SU-DHL-6 (cell line): ENCODE measurements at regions not wholly inside any gene's neighbourhood (a gene's known extent, or its start where the extent isn't known, plus 50 kb on each side); places are given as distances from the start of the nearest gene placed in this dataset.

ENCODE experiments used
- H2AFZ ChIP-seq: fragments of 200-600 bp; sonication (generic); 2 replicates; pipeline ENCODE4 v1.6.1; 2014; ENCODE audit warnings: low read depth, mild to moderate bottlenecking, moderate library complexity, mixed read lengths, antibody characterized with exemption, low read length; ENCODE audit not compliant: severe bottlenecking
- H3F3A ChIP-seq: fragments of 200-600 bp; shearing (Covaris generic); 2 replicates; pipeline ENCODE4 v1.6.0; 2016; ENCODE audit warnings: antibody characterized with exemption, mild to moderate bottlenecking; ENCODE audit not compliant: insufficient read depth
- H3K27ac ChIP-seq: fragments of 200-600 bp; sonication (generic); 2 replicates; pipeline ENCODE4 v1.5.1; 2016; ENCODE audit warnings: low read depth, mild to moderate bottlenecking, low read length, moderate library complexity, mixed read lengths
- H3K27me3 ChIP-seq: fragments of 200-600 bp; sonication (generic), shearing (Covaris generic); 2 replicates; pipeline ENCODE4 v1.6.0; 2014; ENCODE audit warnings: mild to moderate bottlenecking, low read length
- H3K36me3 ChIP-seq: fragments of 200-600 bp; sonication (generic); 2 replicates; pipeline ENCODE4 v1.6.1; 2014; ENCODE audit warnings: mild to moderate bottlenecking, low read length, mixed read lengths
- H3K4me2 ChIP-seq: fragments of 300-600, 200-600 bp; shearing (Covaris generic), sonication (generic); 2 replicates; pipeline ENCODE4 v1.6.0; 2014; ENCODE audit warnings: low read length, low read depth, mild to moderate bottlenecking; ENCODE audit not compliant: poor library complexity, severe bottlenecking
- H3K4me3 ChIP-seq: fragments of 200-600 bp; sonication (generic); 2 replicates; pipeline ENCODE4 v1.5.1; 2014; ENCODE audit warnings: antibody characterized with exemption, low read length, mild to moderate bottlenecking, mixed read lengths; ENCODE audit not compliant: insufficient read depth, poor library complexity, severe bottlenecking
- H3K79me2 ChIP-seq: fragments of 200-600 bp; sonication (generic); 2 replicates; pipeline ENCODE4 v1.6.1; 2014; ENCODE audit warnings: mild to moderate bottlenecking, low read length, moderate library complexity; ENCODE audit not compliant: insufficient read depth
- H3K9ac ChIP-seq: fragments of 200-600 bp; sonication (generic); 2 replicates; pipeline ENCODE4 v1.7.0; 2014; ENCODE audit warnings: mild to moderate bottlenecking, low read length
- H3K9me2 ChIP-seq: fragments of 200-600 bp; sonication (generic); replicated peaks from 2 replicates; pipeline ENCODE4 v1.6.1; 2014; ENCODE audit warnings: low read length; ENCODE audit not compliant: insufficient read depth
- H3K9me3 ChIP-seq: fragments of 200-600 bp; sonication (generic); 2 replicates; pipeline ENCODE4 v1.6.1; 2014; ENCODE audit warnings: low read length, mixed read lengths; ENCODE audit not compliant: insufficient read depth
- H4K20me1 ChIP-seq: fragments of 200-600 bp; sonication (generic); 2 replicates; pipeline ENCODE4 v1.6.1; 2014; ENCODE audit warnings: low read depth, mild to moderate bottlenecking, antibody characterized with exemption, low read length, moderate library complexity, mixed read lengths
- CTCF ChIP-seq: fragments of 200-600 bp; sonication (generic); IDR thresholded peaks from one replicate; pipeline ENCODE4 v1.5.1; 2017; ENCODE audit warnings: antibody characterized with exemption, mild to moderate bottlenecking, low read length, moderate library complexity; ENCODE audit not compliant: insufficient read depth, poor library complexity, severe bottlenecking
- EZH2phosphoT487 ChIP-seq: fragments of 200-600 bp; sonication (generic), shearing (Covaris generic); conservative IDR thresholded peaks from 2 replicates; pipeline ENCODE4 v1.6.1; 2018; ENCODE audit warnings: mild to moderate bottlenecking, antibody characterized with exemption, low read length, moderate library complexity, mixed read lengths

- Histone ChIP-seq H2AFZ (peak overlapping the region; percentile 1), H3K27me3 (no peaks in the 10 kb centered on the region), H3K9me2 (no peaks in the 10 kb centered on the region), H3K9me3 (no peaks in the 10 kb centered on the region), H3K9ac (peak overlapping the region; percentile 70), H3K27ac (peak overlapping the region; percentile 94), H3K79me2 (no peaks in the 10 kb centered on the region), H3K4me3 (peak overlapping the region; percentile 22), H3K36me3 (0 out of 2 replicates have a peak, but pooled peaks cover 2% of the 10 kb centered on the region), H4K20me1 (no peaks in the 10 kb centered on the region), H3F3A (peaks cover 83% of the 10 kb centered on the region), H3K4me2 (peak overlapping the region; percentile 69)
- TF ChIP-seq EZH2phosphoT487 (no peak), CTCF (no peak)
Observed at GRCh38 chr6:27812078-27812804, 100.0 kb downstream of the OR2B2 start.

GRCh38 chr6:27811451-27811772 lies 100.8 kb downstream of the OR2B2 start:
- H3K9ac ChIP-seq, result peak overlapping the region; percentile 70
- H3K27ac ChIP-seq, result peak overlapping the region; percentile 94
- no peaks in the 10 kb centered on the region for H3K79me2 ChIP-seq
- H3K36me3 ChIP-seq, result 0 out of 2 replicates have a peak, but pooled peaks cover 2% of the 10 kb centered on the region
- no peaks in the 10 kb centered on the region for H4K20me1 ChIP-seq
- H3K4me3 ChIP-seq, result peak overlapping the region; percentile 57
- peaks cover 80% of the 10 kb centered on the region for H3F3A ChIP-seq
- H3K9me3 ChIP-seq, result no peaks in the 10 kb centered on the region
- H2AFZ ChIP-seq, result no peak overlapping the region
- TF ChIP-seq CTCF, result no peak
- H3K27me3 ChIP-seq, result no peaks in the 10 kb centered on the region
- no peaks in the 10 kb centered on the region for H3K9me2 ChIP-seq
- peak overlapping the region; percentile 69 for H3K4me2 ChIP-seq

- Histone ChIP-seq H3K4me2 (peak overlapping the region; percentile 69), H4K20me1 (no peaks in the 10 kb centered on the region), H3K4me3 (peak overlapping the region; percentile 57), H3K36me3 (0 out of 2 replicates have a peak, but pooled peaks cover 2% of the 10 kb centered on the region), H3K9me3 (no peaks in the 10 kb centered on the region), H3K27me3 (no peaks in the 10 kb centered on the region), H3K79me2 (no peaks in the 10 kb centered on the region), H3K9me2 (no peaks in the 10 kb centered on the region), H3K27ac (peak overlapping the region; percentile 94), H3F3A (peaks cover 75% of the 10 kb centered on the region), H2AFZ (no peak overlapping the region), H3K9ac (peak overlapping the region; percentile 70)
- TF ChIP-seq CTCF (no peak), EZH2phosphoT487 (no peak)
Observed at GRCh38 chr6:27810768-27811450, 101.3 kb downstream of the OR2B2 start.
